ENCODE measurements at regions not wholly inside any gene's neighbourhood (a gene's known extent, or its start where the extent isn't known, plus 50 kb on each side); places are given as distances from the start of the nearest gene placed in this dataset.

DNA sequence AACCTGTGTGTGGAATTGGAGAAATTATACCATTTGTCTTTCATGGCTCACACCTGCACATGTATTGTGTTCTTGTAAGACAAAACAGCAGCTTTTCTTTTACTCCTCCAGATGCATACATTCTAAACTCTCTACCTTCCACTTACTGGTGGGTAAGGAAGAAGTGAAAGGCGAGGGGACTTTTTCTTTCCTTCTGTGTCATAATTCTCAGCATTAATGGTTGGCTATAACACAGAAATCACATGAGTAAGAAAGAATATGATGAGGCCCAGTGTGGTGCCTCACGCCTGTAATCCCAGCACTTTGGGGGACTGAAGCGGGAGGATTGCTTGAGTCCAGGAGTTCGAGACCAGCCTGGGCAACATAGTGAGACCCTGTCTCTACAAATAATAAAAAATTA is 57.8 kb upstream of the SHANK2 start:
- TF ChIP-seq EZH2 (IDR thresholded peaks at IDR 0.05; ENCODE audit: borderline replicate concordance, low read depth, low read length, poor library complexity, severe bottlenecking) (no peak), CTCF (conservative IDR thresholded peaks at IDR 0.05; ENCODE audit: low read depth, low read length) (no peak)

Data from A673 (cell line).